ENCODE measurements at regions not wholly inside any gene's neighbourhood (a gene's known extent, or its start where the extent isn't known, plus 50 kb on each side); places are given as distances from the start of the nearest gene placed in this dataset.

DNA sequence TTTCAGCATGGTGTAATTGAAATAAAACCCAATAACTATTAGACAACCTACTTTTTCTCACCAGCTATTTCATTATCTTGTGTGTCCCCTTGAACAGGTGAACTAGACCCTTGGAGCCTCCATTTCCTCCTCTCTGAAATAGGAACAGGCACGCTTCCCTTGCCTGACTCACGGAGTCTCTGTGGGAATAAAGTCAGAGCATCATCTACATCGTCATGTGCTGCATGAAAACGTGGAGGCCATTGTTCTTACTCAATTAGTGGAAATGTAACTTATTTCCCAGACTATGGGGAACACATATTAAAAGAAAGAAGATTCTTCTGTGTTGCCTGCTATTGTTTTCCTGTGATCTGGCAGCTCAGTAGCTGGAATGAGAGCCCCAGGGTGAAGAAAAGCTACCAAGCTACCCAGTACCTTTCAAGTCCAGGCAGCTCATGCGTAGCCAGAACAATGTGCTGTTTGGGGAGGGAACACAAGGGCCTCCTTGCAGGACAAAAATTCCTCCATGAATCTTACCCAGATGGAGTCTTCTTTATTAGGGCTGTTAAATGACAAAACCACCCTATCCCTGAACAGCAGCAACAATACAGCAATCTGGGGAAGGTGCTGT lies 59.8 kb downstream of the SOX11 start:
- DNase-seq = no peak

DNA sequence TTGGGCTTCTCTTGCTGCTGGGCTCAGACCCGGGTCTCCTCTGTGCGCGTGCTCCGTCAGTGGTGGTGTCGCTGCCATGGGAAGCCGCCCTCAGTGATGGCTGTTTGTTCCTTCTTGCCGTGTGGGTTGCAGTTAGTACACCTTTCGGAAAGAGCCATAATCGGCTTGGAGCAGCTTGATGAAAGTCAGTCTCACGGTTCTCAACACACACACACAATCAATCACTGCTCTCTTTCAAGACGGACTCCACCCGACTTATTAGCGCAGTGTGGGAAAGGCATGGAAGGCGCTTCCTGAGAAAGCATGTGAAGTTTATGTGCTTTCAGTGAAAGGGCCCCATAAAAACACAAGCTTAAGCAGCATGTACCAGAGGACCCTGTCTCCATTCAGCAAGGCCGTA lies 64.1 kb downstream of the SOX11 start:
- DNase-seq = no peak

DNA sequence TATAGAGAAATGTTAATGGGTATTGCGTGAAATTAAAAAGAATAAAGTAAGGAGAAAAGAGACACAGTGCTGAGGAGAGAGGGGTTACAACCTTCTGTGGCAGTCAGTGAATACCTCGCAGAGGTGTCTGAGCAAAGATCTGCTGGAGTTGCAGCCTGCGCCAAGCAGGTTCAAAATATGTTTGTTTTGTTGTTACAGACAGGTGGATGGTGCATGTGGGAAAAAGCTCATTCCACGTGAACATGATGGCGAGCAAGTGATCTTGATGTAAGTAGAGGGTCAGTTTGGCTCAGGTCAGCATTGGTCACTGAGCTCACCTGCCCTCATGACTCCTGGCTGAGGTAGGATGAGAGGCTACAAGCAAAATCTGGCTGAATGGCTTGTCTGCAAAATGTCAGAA lies 66.2 kb downstream of the SOX11 start:
- DNase-seq = no peak

DNA sequence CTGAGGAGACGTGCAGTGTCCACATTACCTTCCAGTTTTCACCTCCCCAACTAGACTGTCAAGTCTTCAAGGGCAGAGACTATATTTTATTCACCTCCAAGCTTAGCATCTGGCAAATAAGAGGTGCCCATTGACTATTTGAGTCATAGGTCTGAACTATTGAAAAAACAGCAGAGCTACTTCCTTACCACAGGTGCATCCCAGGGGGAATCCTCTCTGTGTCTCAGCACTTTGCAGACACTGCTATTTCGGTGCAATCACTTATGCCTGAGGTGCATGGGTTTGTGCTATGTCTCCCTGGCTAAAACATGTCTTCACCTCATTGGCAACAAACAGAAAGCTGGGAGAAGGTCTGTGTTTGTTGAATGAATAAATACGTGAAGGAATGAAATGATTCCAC lies 67.8 kb downstream of the SOX11 start:
- no peak for DNase-seq

DNA sequence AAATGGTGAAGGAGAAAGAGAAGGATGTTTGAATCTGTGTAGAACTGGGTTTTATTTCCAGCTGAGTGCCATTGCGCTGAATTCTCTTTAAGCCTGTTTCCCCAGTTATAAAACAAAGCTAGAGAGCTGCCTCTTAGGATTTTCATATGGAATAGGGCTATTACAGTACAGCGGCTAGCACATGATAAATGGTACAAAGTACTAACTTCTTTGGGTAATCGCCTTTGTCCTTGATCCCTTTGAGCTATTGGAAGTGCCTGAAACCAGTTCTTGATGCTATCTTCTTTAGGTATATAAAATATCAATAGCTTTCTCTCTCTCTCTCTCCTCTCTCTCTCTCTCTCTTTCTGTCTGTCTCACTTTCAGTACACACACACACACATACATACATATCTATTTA lies 71.3 kb downstream of the SOX11 start:
- DNase-seq = no peak

DNA sequence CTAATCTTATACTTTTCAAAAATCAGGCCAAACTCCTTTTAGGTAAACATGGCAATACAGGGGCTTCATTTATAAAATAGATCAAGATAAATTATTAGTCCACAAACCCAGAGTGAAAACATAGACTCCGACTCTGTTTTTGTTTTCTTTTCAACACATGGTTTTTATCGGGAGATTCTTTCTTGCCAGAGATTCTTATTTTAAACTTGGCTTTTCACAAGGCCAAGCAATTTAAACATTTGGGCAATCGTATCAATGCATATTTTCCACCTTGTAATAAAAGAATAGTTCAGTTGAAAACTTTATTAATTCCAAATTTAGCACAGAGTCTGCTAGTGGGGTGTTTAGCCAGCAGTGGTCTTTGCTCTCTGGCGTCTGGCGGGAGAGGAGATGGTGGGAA lies 71.9 kb downstream of the SOX11 start:
- no peak for DNase-seq

DNA sequence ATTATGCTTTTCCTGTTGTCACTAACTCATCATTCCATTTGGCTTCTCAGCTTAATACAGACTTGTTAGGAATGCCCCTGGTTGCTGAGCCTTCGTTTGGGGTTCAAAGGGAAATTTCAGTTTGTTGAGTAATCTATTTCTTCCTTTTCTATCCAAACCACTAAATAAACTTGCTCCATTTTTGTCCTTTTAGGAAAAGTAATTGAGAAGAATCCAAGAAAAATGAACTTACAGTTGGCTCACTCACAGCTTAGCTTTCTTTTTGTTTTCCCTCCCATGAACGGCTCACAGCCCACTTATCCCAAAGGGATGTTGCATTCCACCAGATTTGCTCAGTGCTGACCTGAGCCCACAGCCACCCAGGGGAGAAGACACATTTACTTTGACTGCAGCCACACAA lies 73.9 kb downstream of the SOX11 start:
- no peak for DNase-seq

DNA sequence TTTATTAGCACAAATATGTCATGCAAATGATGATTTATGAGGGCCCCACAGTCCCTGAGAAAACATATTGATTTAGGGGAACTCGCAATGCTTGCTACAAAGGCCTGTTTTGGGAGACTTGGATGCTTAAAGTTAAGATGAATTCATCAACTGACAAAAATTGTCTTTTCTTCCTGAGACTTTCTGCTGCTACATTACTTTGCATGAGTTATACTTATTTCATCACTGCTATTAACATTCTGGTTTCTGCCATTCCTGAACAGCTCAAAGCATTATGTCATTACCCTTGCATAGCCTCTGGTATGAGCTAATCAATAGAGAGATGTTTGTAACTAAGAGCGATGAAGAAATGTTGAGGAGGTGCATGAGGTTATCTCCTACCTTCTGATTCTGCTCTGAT lies 74.4 kb downstream of the SOX11 start:
- no peak for DNase-seq

DNA sequence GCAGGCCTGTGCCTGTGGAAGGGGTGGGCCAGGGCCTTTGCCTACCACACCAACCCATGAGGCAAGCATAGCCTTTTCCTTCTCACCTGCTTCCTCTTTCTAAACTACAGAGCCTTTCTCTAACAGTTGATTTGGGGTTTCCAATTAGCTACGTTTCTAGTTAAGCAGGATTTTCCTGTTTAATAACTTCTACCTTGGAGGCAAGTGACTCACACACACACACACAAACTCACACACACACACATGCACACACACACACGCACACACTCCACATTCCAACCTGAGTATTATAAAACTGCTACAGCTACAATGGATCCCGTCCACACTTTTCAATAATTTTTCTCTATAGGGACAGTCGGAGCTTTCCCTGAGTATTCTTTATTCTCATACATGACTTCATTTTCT lies 84.9 kb downstream of the SOX11 start:
- no peak for DNase-seq

DNA sequence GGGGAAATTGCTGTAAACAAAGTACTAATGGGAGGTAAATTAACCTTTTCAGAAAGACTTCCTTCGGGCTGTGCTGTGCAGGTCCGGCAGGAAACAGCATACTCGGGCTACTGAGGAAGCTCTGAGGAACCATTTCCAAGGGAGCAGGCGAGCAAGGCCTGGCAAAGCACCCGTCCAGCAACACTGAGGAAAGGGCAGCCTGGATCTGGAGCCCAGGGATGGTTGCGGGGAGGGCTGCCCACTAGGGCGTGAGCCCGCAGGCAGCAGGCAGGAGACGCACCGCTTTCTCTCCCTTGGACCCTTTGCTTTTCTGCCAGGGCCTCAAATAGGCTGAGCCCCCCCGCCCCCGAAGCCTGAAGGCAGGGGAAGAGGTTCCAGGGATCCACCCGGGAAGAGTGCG lies 89.5 kb downstream of the SOX11 start:
- DNase-seq = no peak

DNA sequence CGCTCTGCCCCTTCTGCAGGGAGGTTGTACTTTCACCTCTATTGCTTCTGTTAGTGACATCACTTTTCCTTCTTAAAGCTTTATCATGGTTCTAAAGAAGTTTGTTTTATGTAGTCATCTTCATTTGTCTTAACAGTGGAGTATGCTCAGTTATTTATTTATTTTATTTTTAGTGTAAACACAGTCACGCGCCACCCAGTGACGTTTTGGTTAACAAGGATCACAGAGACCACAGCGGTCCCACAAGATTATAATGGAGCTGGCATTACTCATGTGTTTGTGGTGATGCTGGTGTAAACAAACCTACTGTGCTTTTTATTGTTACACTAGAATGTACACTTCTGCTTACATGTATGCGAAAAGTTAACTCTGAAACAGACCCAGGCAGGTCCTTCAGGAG lies 89.9 kb downstream of the SOX11 start:
- DNase-seq = no peak

DNA sequence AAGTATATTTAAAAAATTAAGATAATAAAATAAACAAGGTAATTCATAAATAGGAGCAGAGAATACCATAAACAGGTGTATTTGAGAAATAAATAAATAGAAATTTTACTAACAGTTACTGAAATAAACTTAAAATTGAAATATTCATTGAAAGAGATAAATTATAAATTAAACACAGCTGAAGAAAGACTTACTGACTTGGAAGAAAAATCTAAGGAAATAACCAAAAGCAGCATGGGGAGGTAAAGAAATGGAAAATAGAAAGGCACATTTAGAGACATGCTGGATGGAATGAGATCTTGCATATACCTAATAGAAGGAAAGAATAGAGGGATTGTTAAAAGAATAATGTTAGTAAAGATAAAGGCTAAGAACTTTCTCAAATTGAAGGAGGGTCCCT lies 96.3 kb downstream of the SOX11 start:
- DNase-seq = no peak

DNA sequence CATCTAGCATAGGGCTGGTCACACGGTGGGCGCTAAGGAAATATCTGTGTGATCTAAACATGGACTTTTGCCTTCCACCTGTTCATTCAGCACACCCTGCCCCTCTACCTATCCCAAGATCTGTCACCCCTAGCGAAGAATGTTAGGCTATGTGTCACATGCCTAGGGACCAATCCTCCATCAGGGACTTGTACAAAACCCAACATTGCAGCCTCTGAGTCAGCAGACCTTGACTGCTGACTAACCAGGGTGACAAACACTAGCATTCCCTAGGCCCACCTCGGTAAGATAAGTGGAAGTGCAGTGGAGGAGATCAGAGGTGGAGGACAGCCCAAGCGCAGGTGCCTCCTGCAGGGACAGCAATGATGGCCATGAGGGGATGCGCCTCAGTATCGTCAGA lies 99.2 kb downstream of the SOX11 start:
- no peak for DNase-seq

DNA sequence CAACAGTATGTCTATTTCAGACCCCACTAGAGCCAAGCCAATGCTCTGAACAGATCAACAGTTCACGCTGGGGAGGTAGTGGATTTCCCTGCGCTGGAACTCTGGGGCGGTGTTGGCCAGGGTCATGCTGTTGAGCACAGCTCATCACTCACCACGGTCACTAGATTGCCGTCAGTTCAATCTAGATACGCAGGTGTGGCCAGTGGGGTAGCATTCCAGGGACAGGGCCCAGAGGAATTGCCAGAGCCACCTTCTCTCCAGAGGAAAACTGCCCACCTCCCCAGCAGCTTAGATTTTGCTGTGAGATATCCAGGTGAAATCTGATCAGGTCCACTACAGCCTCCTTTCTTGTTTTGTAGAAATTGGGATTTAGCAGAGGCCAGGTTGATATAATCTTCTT lies 101.8 kb downstream of the SOX11 start:
- no peak for DNase-seq

DNA sequence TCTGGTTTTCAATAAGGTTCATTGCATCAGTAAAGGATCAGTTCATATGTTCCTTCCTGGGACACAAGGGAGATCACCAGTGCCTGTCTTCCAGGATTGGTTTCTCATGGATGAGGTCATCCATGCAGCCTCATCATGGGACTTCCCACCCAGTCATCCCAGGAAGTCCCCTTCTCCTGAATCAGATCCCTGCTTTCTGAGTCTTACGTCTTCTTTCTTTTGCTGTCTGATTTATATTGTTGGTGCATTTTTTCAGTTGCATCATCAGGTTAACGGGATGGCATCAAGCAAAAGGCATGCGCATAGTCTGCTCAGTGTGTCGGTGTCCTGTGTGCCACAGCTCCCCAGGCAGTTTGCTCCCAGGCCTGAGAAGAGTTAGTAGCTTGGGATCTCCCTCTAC lies 105.9 kb downstream of the SOX11 start:
- no peak for DNase-seq

DNA sequence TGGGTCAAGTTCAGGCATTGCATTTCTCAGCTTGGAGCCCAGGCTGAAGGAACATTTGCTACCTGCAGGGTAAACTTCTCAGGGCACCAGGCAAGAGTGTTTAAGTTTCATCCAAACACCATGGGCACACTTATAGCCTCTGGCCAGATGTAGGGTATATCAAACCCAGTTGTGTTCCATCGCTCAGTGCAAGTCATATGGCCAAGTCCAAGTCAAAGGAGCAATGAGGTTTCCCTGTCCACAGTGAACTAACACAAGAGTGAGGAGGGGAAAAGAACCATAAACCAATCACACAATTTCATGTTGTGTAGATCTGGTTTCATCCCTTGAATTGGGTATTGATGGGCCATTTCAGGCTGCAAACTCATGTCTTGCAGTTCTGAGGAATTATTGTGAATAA lies 107.2 kb downstream of the SOX11 start:
- no peak for DNase-seq

DNA sequence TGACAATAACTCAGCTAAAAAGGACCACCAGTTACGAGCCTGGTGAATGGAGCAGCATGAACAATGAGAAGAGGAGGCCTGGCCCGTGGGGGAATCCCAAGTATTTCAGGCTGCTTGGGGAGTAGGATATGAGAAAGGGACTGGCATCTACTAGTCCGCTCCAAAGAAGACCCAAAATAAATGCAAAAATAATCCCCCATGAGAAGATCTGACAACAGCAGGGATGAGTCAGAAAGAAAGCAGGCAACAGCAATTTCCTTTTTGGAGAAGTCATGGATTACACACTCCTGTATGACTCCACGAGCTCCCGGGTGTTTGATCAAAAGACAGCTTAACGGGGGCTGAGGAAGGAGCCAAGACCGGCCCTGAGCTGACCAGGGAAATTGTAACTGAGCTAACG lies 111.4 kb downstream of the SOX11 start:
- no peak for DNase-seq

DNA sequence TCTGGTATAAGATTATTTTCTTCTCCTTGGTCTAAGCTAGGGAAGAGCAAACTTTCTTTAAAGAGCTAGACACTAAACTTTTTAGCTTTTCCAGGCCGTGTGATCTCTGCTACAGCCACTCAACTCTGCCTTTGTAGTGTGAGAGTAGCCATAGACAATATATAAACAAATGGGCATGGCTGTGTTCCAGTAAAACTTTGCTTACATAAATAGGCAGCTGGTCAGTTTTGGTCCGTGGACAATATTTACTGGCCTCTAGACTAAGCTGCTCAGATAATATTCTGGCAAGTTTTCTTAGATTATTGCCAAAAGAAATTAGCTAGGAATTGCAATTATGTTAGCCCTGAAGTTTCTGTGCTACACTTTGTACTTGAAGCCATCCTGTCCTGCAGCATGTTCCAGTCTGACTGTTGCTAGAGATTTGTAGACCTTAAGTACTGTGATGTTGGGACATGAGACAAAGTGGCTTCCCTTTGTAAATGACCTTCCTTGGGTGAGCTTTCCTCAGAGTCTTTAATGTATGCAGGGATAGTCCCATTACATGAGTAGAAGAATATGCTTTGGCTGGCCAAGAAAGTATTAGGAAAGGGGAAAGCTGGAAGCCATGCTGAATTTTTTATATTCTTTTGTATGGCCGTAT lies 126.9 kb downstream of the SOX11 start:
- DNase-seq = no peak

DNA sequence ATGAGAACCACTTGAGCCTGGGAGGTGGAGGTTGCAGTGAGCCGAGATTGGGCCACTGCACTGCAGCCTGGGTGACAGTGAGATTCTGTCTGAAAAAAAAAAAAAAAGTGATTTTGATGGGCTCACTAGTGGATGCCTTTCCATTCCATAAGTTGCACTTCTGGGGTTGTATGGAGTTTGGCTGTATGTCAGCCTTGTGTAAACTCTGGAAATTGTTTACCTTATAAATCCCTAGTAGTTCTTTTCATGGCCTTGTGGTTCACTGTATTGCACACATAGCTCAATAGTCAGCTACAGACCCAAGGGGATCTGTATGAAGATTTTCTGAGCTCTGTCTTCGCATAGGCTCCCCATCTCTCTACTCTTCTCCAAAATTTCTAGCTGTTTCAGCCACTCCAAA lies 131.9 kb downstream of the SOX11 start:
- no peak for DNase-seq

DNA sequence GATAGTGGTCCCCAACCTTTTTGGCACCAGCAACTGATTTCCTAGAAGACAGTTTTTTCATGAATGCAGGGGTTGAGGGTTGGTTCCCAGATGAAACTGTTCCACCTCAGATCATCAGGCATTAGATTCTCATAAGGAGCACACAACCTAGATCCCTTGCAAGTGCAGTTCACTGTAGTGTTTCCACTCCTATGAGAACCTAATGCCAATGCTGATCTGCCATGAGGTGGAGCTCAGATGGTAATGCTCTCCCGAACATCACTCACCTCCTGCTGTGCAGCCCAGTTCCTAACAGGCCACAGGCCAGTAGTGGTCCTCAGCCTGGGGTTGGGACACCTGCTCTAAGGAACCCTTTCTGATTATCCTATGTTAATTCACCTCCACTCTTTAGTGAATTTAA lies 133.5 kb downstream of the SOX11 start:
- no peak for DNase-seq

DNA sequence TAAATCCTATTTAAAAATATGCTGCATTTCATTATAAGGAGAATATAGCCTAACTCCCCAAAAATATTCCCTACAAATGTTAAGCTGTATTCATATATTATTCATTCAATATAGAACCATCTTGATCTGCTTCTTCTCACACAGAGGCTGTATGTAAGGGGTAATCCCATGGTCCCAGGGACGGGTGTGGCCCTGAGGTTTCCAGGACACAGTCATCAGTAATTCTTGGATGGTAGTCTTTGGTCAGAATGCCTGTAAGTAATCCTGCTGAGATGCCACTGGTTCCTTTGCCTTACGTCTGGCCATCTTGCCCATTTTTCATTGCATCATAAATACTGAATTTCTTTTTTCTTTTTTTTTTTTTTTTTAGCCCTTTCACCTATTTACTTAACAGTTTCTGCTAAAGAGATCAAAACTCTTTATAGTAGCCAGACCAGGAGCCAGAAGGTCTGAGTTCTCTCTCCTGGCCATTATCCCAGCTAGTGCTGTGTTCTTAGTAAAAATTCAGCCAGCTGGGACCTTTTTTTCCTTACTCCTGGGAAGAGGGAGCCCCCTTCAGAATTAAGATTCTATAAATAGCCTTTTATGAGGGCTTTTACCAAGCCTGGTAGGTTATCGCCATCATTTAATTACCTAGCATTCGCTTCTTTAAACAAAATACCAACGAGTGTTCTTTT lies 134.9 kb downstream of the SOX11 start:
- no peak for DNase-seq

DNA sequence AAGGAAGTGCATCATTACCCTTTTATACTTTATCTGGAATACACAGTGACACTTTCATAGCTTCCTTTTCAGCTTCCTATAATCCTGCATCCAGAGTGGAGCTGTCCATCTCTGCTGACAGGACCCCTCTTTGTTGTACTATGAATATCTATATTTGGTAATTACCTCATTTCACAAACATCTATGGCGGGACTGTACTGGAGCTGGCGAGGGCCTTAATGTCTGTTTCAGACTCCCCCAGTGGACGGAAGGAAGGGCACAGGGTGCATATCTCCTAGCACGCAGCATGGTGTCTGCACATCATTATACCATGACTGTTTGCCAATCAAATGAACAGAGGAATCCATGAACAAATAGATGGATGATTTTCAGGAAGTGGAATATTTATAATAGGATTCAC lies 142.3 kb downstream of the SOX11 start:
- no peak for DNase-seq

DNA sequence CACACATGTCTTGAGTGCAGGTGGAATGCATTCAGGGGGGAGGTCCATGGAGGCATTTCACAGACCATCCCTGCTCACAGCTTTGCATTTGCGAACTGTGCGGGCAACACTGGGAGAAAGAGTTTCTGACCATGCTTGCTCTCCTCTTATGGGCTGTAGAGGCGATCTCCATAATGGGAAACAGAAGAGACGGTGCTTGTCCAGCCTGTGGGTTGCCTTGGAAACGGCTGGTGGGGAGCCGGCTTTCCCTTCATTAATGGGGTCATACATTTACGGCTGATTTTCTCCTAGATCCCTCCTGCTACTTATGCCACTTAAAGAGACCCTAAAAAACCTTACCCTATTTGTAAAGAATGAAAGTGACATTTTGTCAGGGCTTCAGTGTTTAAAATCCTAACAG lies 147.4 kb downstream of the SOX11 start:
- no peak for DNase-seq

DNA sequence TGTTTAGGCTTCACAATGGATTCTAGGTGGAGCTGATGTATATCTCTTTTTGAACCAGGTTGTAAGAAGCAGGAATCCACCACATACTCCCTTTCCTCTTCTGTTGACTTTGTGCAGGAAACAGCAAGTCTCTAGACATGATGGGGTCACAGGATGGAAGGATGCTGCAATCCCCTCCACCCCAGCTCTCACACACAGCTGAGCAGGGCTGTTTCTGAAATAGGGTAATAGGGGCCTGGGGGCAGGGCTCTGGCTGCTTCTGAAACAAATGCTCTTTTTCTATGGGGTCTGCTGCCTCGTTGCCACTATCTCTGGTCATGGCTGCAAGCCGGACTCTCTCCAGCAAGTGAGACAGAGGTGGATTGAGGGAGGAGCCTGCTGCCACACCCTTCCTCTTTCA lies 148.9 kb downstream of the SOX11 start:
- DNase-seq = no peak

DNA sequence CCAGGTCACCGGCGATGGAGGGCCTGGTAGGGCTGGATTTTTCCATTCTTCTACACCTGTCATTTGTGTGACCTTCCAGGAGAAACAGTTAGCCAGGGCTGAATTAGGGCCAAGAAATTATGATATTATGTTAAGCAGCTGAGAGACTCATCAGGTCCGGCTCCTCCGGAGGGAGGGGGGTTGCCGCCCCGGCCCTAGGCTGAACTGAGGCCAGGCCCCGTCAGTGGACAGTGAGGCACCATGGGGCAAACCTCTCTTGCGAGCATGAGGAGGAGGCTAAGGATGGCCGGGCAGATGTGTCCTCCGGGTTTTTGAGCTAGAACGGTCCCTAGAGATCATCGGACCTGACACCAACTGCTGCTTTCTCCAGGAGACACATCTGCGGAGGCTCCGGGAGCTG lies 150.1 kb downstream of the SOX11 start:
- DNase-seq = no peak

Data from central memory CD4-positive, alpha-beta T cell (primary cell).